ENCODE measurements at regions not wholly inside any gene's neighbourhood (a gene's known extent, or its start where the extent isn't known, plus 50 kb on each side); places are given as distances from the start of the nearest gene placed in this dataset.

- ChIA-PET POLR2A (no interaction called here), CTCF (no interaction called here)
- H3K4me3 Mint-ChIP-seq: no peak overlapping the region
- Histone ChIP-seq H3K36me3 (replicated peaks in 1 of 2; ENCODE audit: control extremely low read depth in 1 of 2, control insufficient read depth in 1 of 2, extremely low read depth in 1 of 2, insufficient read depth in 2 of 2, low read length in 1 of 2) (no peaks in the 10 kb centered on the region), H3K4me3 (ENCODE audit: control extremely low read depth in 1 of 5, extremely low read depth in 1 of 5, insufficient read depth in 1 of 5, low read depth in 2 of 5, low read length in 4 of 5) (no peak overlapping the region), H3K4me2 (replicated peaks; ENCODE audit: low read depth, low read length, poor library complexity, severe bottlenecking) (no peak overlapping the region), H2AFZ (ENCODE audit: insufficient read depth, low read depth, low read length, poor library complexity, severe bottlenecking) (no peak overlapping the region), H3K4me1 (ENCODE audit: control insufficient read depth in 2 of 2, insufficient read depth in 2 of 2, low read length in 2 of 2) (no peaks in the 10 kb centered on the region), H3K27me3 (replicated peaks in 1 of 4; ENCODE audit: control extremely low read depth in 1 of 4, control insufficient read depth in 3 of 4, insufficient read depth in 4 of 4, low read length in 3 of 4) (no peaks in the 10 kb centered on the region), H3K9ac (ENCODE audit: low read length) (no peak overlapping the region), H3K9me3 (ENCODE audit: control extremely low read depth in 1 of 3, control insufficient read depth in 2 of 3, insufficient read depth in 1 of 3, low read length in 2 of 3) (no peaks in the 10 kb centered on the region), H3K27ac (ENCODE audit: low read length in 2 of 2) (no peak overlapping the region), H3K79me2 (ENCODE audit: control insufficient read depth, insufficient read depth, low read length) (no peaks in the 10 kb centered on the region), H4K20me1 (ENCODE audit: control insufficient read depth, insufficient read depth, low read length, poor library complexity, severe bottlenecking) (no peaks in the 10 kb centered on the region)
- no peaks in the 10 kb centered on the region for H3K27me3 Mint-ChIP-seq
- intact Hi-C loops (cut with micrococcal nuclease): no loop called here
- no peaks in the 10 kb centered on the region for H3K9me3 Mint-ChIP-seq (ENCODE audit: insufficient read depth)
- DNase-seq: no peak
- no peak for TF ChIP-seq EZH2 (IDR thresholded peaks at IDR 0.05; ENCODE audit: borderline replicate concordance, insufficient read depth, low read depth, low read length, poor library complexity, severe bottlenecking)
- no peak for TF ChIP-seq CTCF (IDR thresholded peaks at IDR 0.05)
- no peaks in the 10 kb centered on the region for H3K4me1 Mint-ChIP-seq
- ATAC-seq (ENCODE audit: low read depth): no peak
- no peak overlapping the region for H3K27ac Mint-ChIP-seq
- WGBS (ENCODE audit: insufficient coverage): no CpG with 5 or more reads among the region's 2 CpGs
These were observed 100.0 kb upstream of the SOX6 start for GRCh38 chr11:16456366-16456765.

- CTCF ChIA-PET: no interaction called here
- no peak for TF ChIP-seq EZH2 (IDR thresholded peaks at IDR 0.05; ENCODE audit: borderline replicate concordance, insufficient read depth, low read depth, low read length, poor library complexity, severe bottlenecking)
- H3K9ac ChIP-seq (ENCODE audit: low read length): no peak overlapping the region
- 60% methylated on average over 1 of the region's 2 CpGs for WGBS (ENCODE audit: insufficient coverage)
- H3K36me3 ChIP-seq (replicated peaks in 1 of 2; ENCODE audit: control extremely low read depth in 1 of 2, control insufficient read depth in 1 of 2, extremely low read depth in 1 of 2, insufficient read depth in 2 of 2, low read length in 1 of 2): no peaks in the 10 kb centered on the region
- Mint-ChIP-seq H3K9me3 (ENCODE audit: insufficient read depth) (no peaks in the 10 kb centered on the region), H3K4me3 (no peak overlapping the region), H3K27ac (no peak overlapping the region), H3K4me1 (no peaks in the 10 kb centered on the region), H3K27me3 (no peaks in the 10 kb centered on the region)
- H3K4me1 ChIP-seq (ENCODE audit: control insufficient read depth in 2 of 2, insufficient read depth in 2 of 2, low read length in 2 of 2): no peaks in the 10 kb centered on the region
- ATAC-seq (ENCODE audit: low read depth): no peak
- H3K9me3 ChIP-seq (ENCODE audit: control extremely low read depth in 1 of 3, control insufficient read depth in 2 of 3, insufficient read depth in 1 of 3, low read length in 2 of 3): no peaks in the 10 kb centered on the region
- intact Hi-C loops (cut with micrococcal nuclease): no loop called here
- no peaks in the 10 kb centered on the region for H3K79me2 ChIP-seq (ENCODE audit: control insufficient read depth, insufficient read depth, low read length)
- no peaks in the 10 kb centered on the region for H4K20me1 ChIP-seq (ENCODE audit: control insufficient read depth, insufficient read depth, low read length, poor library complexity, severe bottlenecking)
- H3K4me3 ChIP-seq (ENCODE audit: control extremely low read depth in 1 of 5, extremely low read depth in 1 of 5, insufficient read depth in 1 of 5, low read depth in 2 of 5, low read length in 4 of 5): no peak overlapping the region
- H3K4me2 ChIP-seq (replicated peaks; ENCODE audit: low read depth, low read length, poor library complexity, severe bottlenecking): no peak overlapping the region
- H3K27ac ChIP-seq (ENCODE audit: low read length in 2 of 2): no peak overlapping the region
- POLR2A ChIA-PET: no interaction called here
- no peak overlapping the region for H2AFZ ChIP-seq (ENCODE audit: insufficient read depth, low read depth, low read length, poor library complexity, severe bottlenecking)
- no peak for DNase-seq
- H3K27me3 ChIP-seq (replicated peaks in 1 of 4; ENCODE audit: control extremely low read depth in 1 of 4, control insufficient read depth in 3 of 4, insufficient read depth in 4 of 4, low read length in 3 of 4): no peaks in the 10 kb centered on the region
These were observed 98.0 kb upstream of the SOX6 start for GRCh38 chr11:16454289-16454863.
